ENCODE measurements at regions not wholly inside any gene's neighbourhood (a gene's known extent, or its start where the extent isn't known, plus 50 kb on each side); places are given as distances from the start of the nearest gene placed in this dataset.

GRCh38 chr6:63063631-63064271 is 147.5 kb upstream of the FKBP1C start:
- no peaks in the 10 kb centered on the region for H3K36me3 ChIP-seq (replicated peaks in 1 of 2; ENCODE audit: insufficient read depth in 1 of 2, low read depth in 2 of 2)
- H3K4me1 ChIP-seq, result no peaks in the 10 kb centered on the region
- TF ChIP-seq POLR2A (IDR thresholded peaks at IDR 0.05) (no peak), CTCF (IDR thresholded peaks at IDR 0.05) (no peak)
- 67 to 69% methylated on average over 3 of the region's 3 CpGs for WGBS, 2 donors
- no peak for DNase-seq
- H3K4me3 ChIP-seq, result no peak overlapping the region
- no peaks in the 10 kb centered on the region for H3K27me3 ChIP-seq
- ATAC-seq, result no peak
- no peak overlapping the region for H3K27ac ChIP-seq
- intact Hi-C loops (cut with DNase I), result no loop called here
- H3K9me3 ChIP-seq, result peaks cover 0 to 8% (median 0%) of the 10 kb centered on the region in 3 donors

- Histone ChIP-seq H3K27me3 (no peaks in the 10 kb centered on the region), H3K27ac (no peak overlapping the region), H3K4me3 (no peak overlapping the region), H3K4me1 (no peaks in the 10 kb centered on the region), H3K36me3 (replicated peaks in 1 of 2; ENCODE audit: insufficient read depth in 1 of 2, low read depth in 2 of 2) (no peaks in the 10 kb centered on the region), H3K9me3 (peaks cover 0 to 8% (median 0%) of the 10 kb centered on the region in 3 donors)
- intact Hi-C loops (cut with DNase I), result no loop called here
- TF ChIP-seq POLR2A (IDR thresholded peaks at IDR 0.05) (no peak), CTCF (IDR thresholded peaks at IDR 0.05) (peak in 4 of 7 experiments; percentile 12 to 31 (median 15))
- DNase-seq, result no peak
- ATAC-seq, result no peak
- 46 to 49% methylated on average over 3 of the region's 3 CpGs for WGBS, 2 donors
Observed at GRCh38 chr6:63066055-63066704, 145.1 kb upstream of the FKBP1C start.

GRCh38 chr6:63094947-63095346 is 116.3 kb upstream of the FKBP1C start:
- H3K4me1 ChIP-seq, result no peaks in the 10 kb centered on the region
- H3K27me3 ChIP-seq, result no peaks in the 10 kb centered on the region
- 64 to 68% methylated on average over 6 of the region's 6 CpGs for WGBS, 2 donors
- H3K36me3 ChIP-seq (replicated peaks in 1 of 2; ENCODE audit: insufficient read depth in 1 of 2, low read depth in 2 of 2), result no peaks in the 10 kb centered on the region
- H3K4me3 ChIP-seq, result no peak overlapping the region
- H3K27ac ChIP-seq, result no peak overlapping the region
- H3K9me3 ChIP-seq, result no peaks in the 10 kb centered on the region
- no peak for ATAC-seq
- intact Hi-C loops (cut with DNase I), result no loop called here
- no peak for TF ChIP-seq CTCF (IDR thresholded peaks at IDR 0.05)
- no peak for TF ChIP-seq POLR2A (IDR thresholded peaks at IDR 0.05)
- DNase-seq, result no peak

GRCh38 chr6:63097222-63097621 is 114.0 kb upstream of the FKBP1C start:
- DNase-seq (no peak), ATAC-seq (no peak)
- TF ChIP-seq CTCF (IDR thresholded peaks at IDR 0.05) (no peak), POLR2A (IDR thresholded peaks at IDR 0.05) (no peak)
- H3K4me1 ChIP-seq, result no peaks in the 10 kb centered on the region
- WGBS, 2 donors, result 0% methylated on average over 1 of the region's 1 CpG
- no peaks in the 10 kb centered on the region for H3K36me3 ChIP-seq (replicated peaks in 1 of 2; ENCODE audit: insufficient read depth in 1 of 2, low read depth in 2 of 2)
- no peak overlapping the region for H3K27ac ChIP-seq
- H3K27me3 ChIP-seq, result no peaks in the 10 kb centered on the region
- no peak overlapping the region for H3K4me3 ChIP-seq
- intact Hi-C loops (cut with DNase I), result no loop called here
- H3K9me3 ChIP-seq, result no peaks in the 10 kb centered on the region

- H3K27ac ChIP-seq, result no peak overlapping the region
- WGBS, 2 donors, result 54 to 62% methylated on average over 4 of the region's 4 CpGs
- no peaks in the 10 kb centered on the region for H3K36me3 ChIP-seq (replicated peaks in 1 of 2; ENCODE audit: insufficient read depth in 1 of 2, low read depth in 2 of 2)
- H3K27me3 ChIP-seq, result no peaks in the 10 kb centered on the region
- TF ChIP-seq CTCF (IDR thresholded peaks at IDR 0.05) (no peak), POLR2A (IDR thresholded peaks at IDR 0.05) (no peak)
- no peak overlapping the region for H3K4me3 ChIP-seq
- intact Hi-C loops (cut with DNase I), result no loop called here
- DNase-seq, result no peak
- no peaks in the 10 kb centered on the region for H3K4me1 ChIP-seq
- H3K9me3 ChIP-seq, result no peaks in the 10 kb centered on the region
- ATAC-seq, result no peak
Observed at GRCh38 chr6:63098789-63099188, 112.5 kb upstream of the FKBP1C start.

Measured in body of pancreas (tissue), 4 donors.